ENCODE measurements at regions not wholly inside any gene's neighbourhood (a gene's known extent, or its start where the extent isn't known, plus 50 kb on each side); places are given as distances from the start of the nearest gene placed in this dataset.

GRCh38 chr1:221823149-221823548 lies 81.3 kb upstream of the DUSP10 start:
- no peak for TF ChIP-seq EZH2phosphoT487 (IDR thresholded peaks at IDR 0.05; ENCODE audit: borderline replicate concordance, low read length)
- no peak for TF ChIP-seq CTCF (conservative IDR thresholded peaks at IDR 0.05; ENCODE audit: low read depth, low read length)
- TF ChIP-seq EZH2 (IDR thresholded peaks at IDR 0.05; ENCODE audit: low read length, unreplicated experiment), result no peak
- H3K27me3 ChIP-seq (ENCODE audit: low read length), result no peaks in the 10 kb centered on the region
- peak overlapping the region; percentile 74 for H3K27ac ChIP-seq (ENCODE audit: low read length)
- no peaks in the 10 kb centered on the region for H4K20me1 ChIP-seq (ENCODE audit: low read length)
- POLR2A ChIA-PET (ENCODE audit: unreplicated experiment), result no interaction called here
- no peak overlapping the region for H3K9ac ChIP-seq (ENCODE audit: low read length)
- no TSS peak for BruUV-seq (replicated peaks)
- no peak overlapping the region for H2AFZ ChIP-seq (ENCODE audit: low read length)
- CTCF ChIA-PET, result no interaction called here
- peaks cover 27% of the 10 kb centered on the region for H3K4me1 ChIP-seq (ENCODE audit: insufficient read depth, low read length)
- no peaks in the 10 kb centered on the region for H3K9me3 ChIP-seq (ENCODE audit: low read length)
- H3F3A ChIP-seq (ENCODE audit: low read length, unreplicated experiment), result no peaks in the 10 kb centered on the region
- no peaks in the 10 kb centered on the region for H3K79me2 ChIP-seq (ENCODE audit: low read length)
- no peaks in the 10 kb centered on the region for H3K9me2 ChIP-seq (replicated peaks; ENCODE audit: low read length)
- H3K4me2 ChIP-seq (ENCODE audit: low read length), result no peak overlapping the region
- no peak overlapping the region for H3K4me3 ChIP-seq (ENCODE audit: low read length)
- H3K36me3 ChIP-seq (ENCODE audit: low read depth, low read length), result no peaks in the 10 kb centered on the region
- intact Hi-C loops (cut with micrococcal nuclease), result loop anchor here (5.0 to 10.0 kb wide), 2 partner anchors 81 to 142 kb away; partner anchors contain the start of gene DUSP10
- DNase-seq (no peak), ATAC-seq (no peak)

DNA sequence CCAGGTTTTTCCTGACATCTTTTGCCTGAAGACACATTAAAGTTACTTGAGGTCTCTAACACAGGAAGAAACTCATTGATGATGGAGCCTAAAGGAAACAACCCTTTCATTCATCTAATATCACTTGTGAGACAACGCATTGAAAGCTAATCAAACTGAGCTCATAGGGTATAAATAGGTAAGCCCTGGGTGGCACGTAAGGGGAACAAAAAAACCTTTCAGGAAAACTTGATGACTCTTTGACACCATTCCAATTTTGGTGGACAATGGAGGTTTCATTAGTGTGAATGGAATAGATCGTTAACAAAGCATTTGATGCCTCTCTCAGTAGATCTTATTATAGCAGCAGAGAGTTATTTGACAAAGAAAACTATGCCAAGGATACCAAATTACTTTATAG lies 80.7 kb upstream of the DUSP10 start:
- H3K4me2 ChIP-seq (ENCODE audit: low read length), result no peak overlapping the region
- no peak overlapping the region for H3K9ac ChIP-seq (ENCODE audit: low read length)
- POLR2A ChIA-PET (ENCODE audit: unreplicated experiment), result no interaction called here
- no TSS peak for BruUV-seq (replicated peaks)
- H3K9me2 ChIP-seq (replicated peaks; ENCODE audit: low read length), result no peaks in the 10 kb centered on the region
- H3K79me2 ChIP-seq (ENCODE audit: low read length), result no peaks in the 10 kb centered on the region
- no peak for DNase-seq
- CTCF ChIA-PET, result no interaction called here
- no peaks in the 10 kb centered on the region for H3K36me3 ChIP-seq (ENCODE audit: low read depth, low read length)
- H3K4me3 ChIP-seq (ENCODE audit: low read length), result no peak overlapping the region
- no peaks in the 10 kb centered on the region for H3K9me3 ChIP-seq (ENCODE audit: low read length)
- intact Hi-C loops (cut with micrococcal nuclease), result loop anchor here (5.0 to 10.0 kb wide), 2 partner anchors 80 to 142 kb away; partner anchors contain the start of gene DUSP10
- no peak overlapping the region for H3K27ac ChIP-seq (ENCODE audit: low read length)
- no peak for ATAC-seq
- no peaks in the 10 kb centered on the region for H3F3A ChIP-seq (ENCODE audit: low read length, unreplicated experiment)
- peaks cover 29% of the 10 kb centered on the region for H3K4me1 ChIP-seq (ENCODE audit: insufficient read depth, low read length)
- no peaks in the 10 kb centered on the region for H4K20me1 ChIP-seq (ENCODE audit: low read length)
- H2AFZ ChIP-seq (ENCODE audit: low read length), result no peak overlapping the region
- TF ChIP-seq EZH2 (IDR thresholded peaks at IDR 0.05; ENCODE audit: low read length, unreplicated experiment) (no peak), CTCF (conservative IDR thresholded peaks at IDR 0.05; ENCODE audit: low read depth, low read length) (no peak), EZH2phosphoT487 (IDR thresholded peaks at IDR 0.05; ENCODE audit: borderline replicate concordance, low read length) (no peak)
- no peaks in the 10 kb centered on the region for H3K27me3 ChIP-seq (ENCODE audit: low read length)

DNA sequence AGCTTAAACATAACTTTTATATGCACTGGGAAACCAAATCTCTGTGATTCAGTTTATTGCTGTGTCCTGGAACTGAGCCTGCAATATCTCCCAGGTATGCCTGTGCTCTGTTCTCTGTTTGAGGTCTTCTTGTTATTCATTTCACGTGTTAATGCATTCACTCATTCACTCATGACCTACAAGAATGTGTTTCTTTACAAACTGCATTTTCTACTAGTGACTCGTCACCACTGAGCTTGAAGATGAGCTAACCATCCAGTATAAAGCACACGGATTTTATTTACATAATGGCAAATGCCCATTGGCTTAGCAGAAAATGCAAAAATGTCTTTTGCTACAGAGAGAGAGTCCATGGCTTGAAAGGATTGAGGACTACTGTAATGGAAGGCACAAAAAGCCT lies 75.0 kb upstream of the DUSP10 start:
- H3K27me3 ChIP-seq (ENCODE audit: low read length), result no peaks in the 10 kb centered on the region
- H3F3A ChIP-seq (ENCODE audit: low read length, unreplicated experiment), result no peaks in the 10 kb centered on the region
- H3K36me3 ChIP-seq (ENCODE audit: low read depth, low read length), result no peaks in the 10 kb centered on the region
- ChIA-PET CTCF (no interaction called here), POLR2A (ENCODE audit: unreplicated experiment) (no interaction called here)
- H3K9me3 ChIP-seq (ENCODE audit: low read length), result no peaks in the 10 kb centered on the region
- no TSS peak for BruUV-seq (replicated peaks)
- DNase-seq, result peak; percentile 91
- TF ChIP-seq EZH2phosphoT487 (IDR thresholded peaks at IDR 0.05; ENCODE audit: borderline replicate concordance, low read length) (no peak), CTCF (conservative IDR thresholded peaks at IDR 0.05; ENCODE audit: low read depth, low read length) (no peak), EZH2 (IDR thresholded peaks at IDR 0.05; ENCODE audit: low read length, unreplicated experiment) (no peak)
- H3K4me3 ChIP-seq (ENCODE audit: low read length), result no peak overlapping the region
- no peak overlapping the region for H2AFZ ChIP-seq (ENCODE audit: low read length)
- H3K79me2 ChIP-seq (ENCODE audit: low read length), result no peaks in the 10 kb centered on the region
- no peak overlapping the region for H3K9ac ChIP-seq (ENCODE audit: low read length)
- H3K27ac ChIP-seq (ENCODE audit: low read length), result peak overlapping the region; percentile 66
- peak; percentile 93 for ATAC-seq
- H3K4me2 ChIP-seq (ENCODE audit: low read length), result peak overlapping the region; percentile 54
- H4K20me1 ChIP-seq (ENCODE audit: low read length), result no peaks in the 10 kb centered on the region
- intact Hi-C loops (cut with micrococcal nuclease), result no loop called here
- peaks cover 24% of the 10 kb centered on the region for H3K4me1 ChIP-seq (ENCODE audit: insufficient read depth, low read length)
- H3K9me2 ChIP-seq (replicated peaks; ENCODE audit: low read length), result no peaks in the 10 kb centered on the region

Data from PC-3 (cell line).